PC-3 (cell line): ENCODE measurements at regions not wholly inside any gene's neighbourhood (a gene's known extent, or its start where the extent isn't known, plus 50 kb on each side); places are given as distances from the start of the nearest gene placed in this dataset.

Experiments used
- ATAC-seq: fragments of 200-7000 bp; cut with Tn5 transposase; 2 replicates; pipeline ENCODE4 v1.9.1; 2020; ENCODE audit warnings: mild to moderate bottlenecking, moderate library complexity
- BruUV-seq: library from RNA; stranded (reverse); fragments of 400-500 nt; replicated peaks from 2 replicates; lab custom pipeline; 2021; lab: Mats Ljungman, UMichigan
- CTCF ChIA-PET: fragments of 300-600 bp; sonication (Branson Sonifier 250); formaldehyde crosslinking; loops from one replicate; lab custom pipeline; 2022; ENCODE audit warnings: antibody characterized with exemption; lab: Charles Lee
- POLR2A ChIA-PET: fragments of 300-600 bp; sonication (Branson Sonifier 250); formaldehyde crosslinking; loops from one replicate; lab custom pipeline; 2022; ENCODE audit warnings: antibody characterized with exemption; ENCODE audit not compliant: unreplicated experiment; lab: Charles Lee
- DNase-seq: peaks from one replicate; pipeline ENCODE4 v3.0.0-alpha.2; 2015
- H2AFZ ChIP-seq: fragments of 300-600 bp; sonication (generic); 2 replicates; pipeline ENCODE4 v1.6.0; 2016; ENCODE audit warnings: antibody characterized with exemption, low read length
- H3F3A ChIP-seq: fragments of 300-600 bp; sonication (generic); one replicate; pipeline ENCODE4 v1.6.0; 2017; ENCODE audit warnings: antibody characterized with exemption, low read length, control low read depth, mild to moderate bottlenecking; ENCODE audit not compliant: unreplicated experiment
- H3K27ac ChIP-seq: fragments of 300-600 bp; sonication (generic); 2 replicates; pipeline ENCODE4 v1.5.1; 2016; ENCODE audit warnings: mild to moderate bottlenecking, low read length
- H3K27me3 ChIP-seq: fragments of 300-600 bp; sonication (generic); 2 replicates; pipeline ENCODE4 v1.6.1; 2016; ENCODE audit warnings: low read length, mixed read lengths
- H3K36me3 ChIP-seq: fragments of 300-600 bp; sonication (generic); 2 replicates; pipeline ENCODE4 v1.6.1; 2016; ENCODE audit warnings: low read depth, mixed run types, low read length, mixed read lengths
- H3K4me1 ChIP-seq: fragments of 300-600 bp; sonication (generic); 2 replicates; pipeline ENCODE4 v1.5.1; 2016; ENCODE audit warnings: low read length; ENCODE audit not compliant: insufficient read depth
- H3K4me2 ChIP-seq: fragments of 300-600 bp; sonication (generic); 2 replicates; pipeline ENCODE4 v1.6.0; 2016; ENCODE audit warnings: low read length
- H3K4me3 ChIP-seq: fragments of 300-600 bp; sonication (generic); 2 replicates; pipeline ENCODE4 v1.5.1; 2016; ENCODE audit warnings: mild to moderate bottlenecking, low read length, mixed read lengths
- H3K79me2 ChIP-seq: fragments of 300-600 bp; sonication (generic); 2 replicates; pipeline ENCODE4 v1.6.1; 2017; ENCODE audit warnings: low read length, mixed read lengths
- H3K9ac ChIP-seq: fragments of 300-600 bp; sonication (generic); 2 replicates; pipeline ENCODE4 v1.6.0; 2016; ENCODE audit warnings: mild to moderate bottlenecking, low read length
- H3K9me2 ChIP-seq: fragments of 300-600 bp; sonication (generic); replicated peaks from 2 replicates; pipeline ENCODE4 v1.6.1; 2016; ENCODE audit warnings: mixed run types, low read length, mixed read lengths
- H3K9me3 ChIP-seq: fragments of 300-600 bp; sonication (generic); 2 replicates; pipeline ENCODE4 v1.6.1; 2016; ENCODE audit warnings: low read length, mixed read lengths
- H4K20me1 ChIP-seq: fragments of 300-600 bp; sonication (generic); 2 replicates; pipeline ENCODE4 v1.6.1; 2016; ENCODE audit warnings: low read length, mixed read lengths
- EZH2 ChIP-seq: fragments of 300-600 bp; sonication (generic); IDR thresholded peaks from one replicate; pipeline ENCODE4 v1.6.1; 2017; ENCODE audit warnings: antibody characterized with exemption, mild to moderate bottlenecking, low read length; ENCODE audit not compliant: unreplicated experiment
- EZH2phosphoT487 ChIP-seq: fragments of 300-600 bp; sonication (generic); IDR thresholded peaks from 2 replicates; pipeline ENCODE4 v1.6.1; 2018; ENCODE audit warnings: mild to moderate bottlenecking, antibody characterized with exemption, low read length, borderline replicate concordance
- intact Hi-C: fragments of 100-400 bp; cut with micrococcal nuclease; formaldehyde crosslinking; loops from 2 replicates; pipeline ENCODE4 v1.9.0; 2023
- TF ChIP-seq, protein P1 (sequence below): fragments of 300-600 bp; sonication (generic); conservative IDR thresholded peaks from 2 replicates; pipeline ENCODE4 v1.5.1; 2017; ENCODE audit warnings: antibody characterized with exemption, low read depth, mild to moderate bottlenecking, low read length

DNA sequence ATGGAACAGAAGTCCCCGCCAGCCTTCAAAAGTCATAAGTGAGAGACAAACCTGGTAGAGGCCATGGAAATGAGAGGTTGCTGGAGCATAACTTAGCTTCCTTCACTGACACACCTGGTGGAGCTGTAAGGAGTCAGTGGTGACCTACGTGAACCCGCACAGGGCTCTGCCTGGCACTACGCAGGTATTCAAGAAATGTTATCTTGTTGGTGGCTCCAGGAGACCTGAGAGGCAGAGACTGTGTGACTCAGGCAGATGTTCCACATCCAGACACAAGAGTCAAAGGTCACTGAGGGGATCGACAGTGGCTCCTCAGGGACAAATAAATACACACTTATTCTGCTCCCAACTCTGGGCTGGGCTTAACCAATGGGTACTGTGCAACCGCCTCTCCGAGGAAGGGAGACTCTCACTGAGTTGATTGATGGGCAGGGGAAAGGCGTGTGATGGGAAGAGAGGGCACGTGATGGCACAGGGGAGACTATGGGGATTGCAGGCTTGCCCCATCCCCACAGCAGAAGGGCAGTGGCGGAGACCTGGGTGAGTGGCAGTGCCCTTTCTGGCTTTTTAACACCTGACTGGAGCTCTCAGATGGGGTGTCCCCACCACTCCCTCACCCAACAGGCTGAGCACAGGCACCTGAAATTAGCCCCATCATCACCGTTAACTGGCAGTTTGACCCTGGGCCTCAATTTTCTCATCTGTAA lies 111.7 kb upstream of the SMAD3 start:
- Histone ChIP-seq H3K36me3 (no peaks in the 10 kb centered on the region), H4K20me1 (no peaks in the 10 kb centered on the region), H3K4me2 (no peak overlapping the region), H3K27me3 (no peaks in the 10 kb centered on the region), H3K4me1 (peaks cover 39% of the 10 kb centered on the region), H3K4me3 (no peak overlapping the region), H3K27ac (no peak overlapping the region), H3K9ac (no peak overlapping the region), H3F3A (no peaks in the 10 kb centered on the region), H3K9me3 (no peaks in the 10 kb centered on the region), H2AFZ (no peak overlapping the region), H3K9me2 (no peaks in the 10 kb centered on the region), H3K79me2 (no peaks in the 10 kb centered on the region)
- POLR2A ChIA-PET = no interaction called here
- CTCF ChIA-PET = no interaction called here
- DNase-seq = no peak
- no TSS peak for BruUV-seq
- no peak for ATAC-seq
- intact Hi-C loops = no loop called here
- TF ChIP-seq EZH2phosphoT487 = no peak
- TF ChIP-seq, protein P1, sequence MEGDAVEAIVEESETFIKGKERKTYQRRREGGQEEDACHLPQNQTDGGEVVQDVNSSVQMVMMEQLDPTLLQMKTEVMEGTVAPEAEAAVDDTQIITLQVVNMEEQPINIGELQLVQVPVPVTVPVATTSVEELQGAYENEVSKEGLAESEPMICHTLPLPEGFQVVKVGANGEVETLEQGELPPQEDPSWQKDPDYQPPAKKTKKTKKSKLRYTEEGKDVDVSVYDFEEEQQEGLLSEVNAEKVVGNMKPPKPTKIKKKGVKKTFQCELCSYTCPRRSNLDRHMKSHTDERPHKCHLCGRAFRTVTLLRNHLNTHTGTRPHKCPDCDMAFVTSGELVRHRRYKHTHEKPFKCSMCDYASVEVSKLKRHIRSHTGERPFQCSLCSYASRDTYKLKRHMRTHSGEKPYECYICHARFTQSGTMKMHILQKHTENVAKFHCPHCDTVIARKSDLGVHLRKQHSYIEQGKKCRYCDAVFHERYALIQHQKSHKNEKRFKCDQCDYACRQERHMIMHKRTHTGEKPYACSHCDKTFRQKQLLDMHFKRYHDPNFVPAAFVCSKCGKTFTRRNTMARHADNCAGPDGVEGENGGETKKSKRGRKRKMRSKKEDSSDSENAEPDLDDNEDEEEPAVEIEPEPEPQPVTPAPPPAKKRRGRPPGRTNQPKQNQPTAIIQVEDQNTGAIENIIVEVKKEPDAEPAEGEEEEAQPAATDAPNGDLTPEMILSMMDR = no peak
- no peak for TF ChIP-seq EZH2

DNA sequence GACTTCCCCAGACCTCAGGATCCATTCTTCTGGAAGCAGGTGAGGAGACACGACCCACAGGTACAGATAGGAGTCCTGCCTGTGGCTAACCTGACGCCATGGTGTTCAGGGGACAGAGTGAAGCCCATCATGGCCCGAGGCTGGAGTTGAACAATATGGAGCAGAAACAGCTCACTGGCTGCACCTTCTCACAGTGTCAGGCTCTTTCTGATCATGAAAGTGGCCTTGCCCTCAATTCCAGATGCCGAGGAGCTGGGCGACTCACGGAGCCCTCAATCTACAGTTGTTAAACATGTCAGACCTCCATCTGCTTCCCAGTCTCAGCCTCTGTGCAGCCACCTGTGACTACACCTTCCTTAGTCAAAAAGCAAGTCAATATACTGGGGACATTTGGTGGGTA lies 110.8 kb upstream of the SMAD3 start:
- no TSS peak for BruUV-seq
- intact Hi-C loops = no loop called here

DNA sequence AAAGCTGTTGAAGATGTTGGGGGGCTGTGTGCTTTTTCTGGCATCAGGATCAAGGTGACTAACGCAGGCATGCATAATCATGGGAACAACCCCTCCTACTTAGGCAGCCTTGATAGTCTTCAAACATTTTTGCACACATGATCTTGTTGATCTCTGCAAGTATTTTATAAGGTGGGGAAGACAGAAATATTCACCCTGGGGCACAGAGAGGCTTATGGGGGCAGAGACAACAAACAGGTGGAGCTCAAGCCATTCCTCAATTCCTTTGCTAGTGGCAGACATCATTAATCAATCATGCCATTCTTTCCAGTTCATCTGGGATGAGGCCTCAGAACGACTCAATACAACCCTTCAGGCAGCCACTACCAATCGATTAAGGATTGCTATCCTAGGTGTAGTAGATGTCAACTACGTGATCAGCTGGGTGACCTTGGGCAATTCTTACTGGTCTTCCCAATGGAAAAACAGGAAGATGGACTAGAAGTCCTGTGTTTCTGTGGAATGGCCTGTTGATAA lies 110.3 kb upstream of the SMAD3 start:
- Histone ChIP-seq H3F3A (no peaks in the 10 kb centered on the region), H3K9me3 (no peaks in the 10 kb centered on the region), H3K79me2 (no peaks in the 10 kb centered on the region), H2AFZ (no peak overlapping the region), H3K4me3 (no peak overlapping the region), H4K20me1 (no peaks in the 10 kb centered on the region), H3K4me1 (peaks cover 38% of the 10 kb centered on the region), H3K9me2 (no peaks in the 10 kb centered on the region), H3K27ac (no peak overlapping the region), H3K27me3 (no peaks in the 10 kb centered on the region), H3K36me3 (no peaks in the 10 kb centered on the region), H3K9ac (no peak overlapping the region), H3K4me2 (no peak overlapping the region)
- intact Hi-C loops = no loop called here
- no peak for DNase-seq
- TF ChIP-seq, protein P1 = no peak
- no peak for TF ChIP-seq EZH2
- TF ChIP-seq EZH2phosphoT487 = no peak
- ChIA-PET POLR2A (no interaction called here), CTCF (no interaction called here)
- ATAC-seq = no peak
- BruUV-seq = no TSS peak

More for the DNA sequence above, 110.8 kb upstream of the SMAD3 start:
- TF ChIP-seq, protein P1 = no peak
- no peak for TF ChIP-seq EZH2
- ChIA-PET CTCF (no interaction called here), POLR2A (no interaction called here)
- H3K79me2 ChIP-seq = no peaks in the 10 kb centered on the region
- no peak overlapping the region for H3K9ac ChIP-seq
- no peak overlapping the region for H2AFZ ChIP-seq
- no peak overlapping the region for H3K27ac ChIP-seq
- H4K20me1 ChIP-seq = no peaks in the 10 kb centered on the region
- H3K36me3 ChIP-seq = no peaks in the 10 kb centered on the region
- H3K9me2 ChIP-seq = no peaks in the 10 kb centered on the region
- no peaks in the 10 kb centered on the region for H3K27me3 ChIP-seq
- no peak overlapping the region for H3K4me2 ChIP-seq
- ATAC-seq (no peak), DNase-seq (no peak)
- no peaks in the 10 kb centered on the region for H3F3A ChIP-seq
- H3K4me3 ChIP-seq = no peak overlapping the region
- H3K9me3 ChIP-seq = no peaks in the 10 kb centered on the region
- H3K4me1 ChIP-seq = peaks cover 38% of the 10 kb centered on the region
